Chondrocyte (in vitro differentiated cells): ENCODE measurements at regions not wholly inside any gene's neighbourhood (a gene's known extent, or its start where the extent isn't known, plus 50 kb on each side); places are given as distances from the start of the nearest gene placed in this dataset.

Source experiments
- DNase-seq: peaks from one replicate; pipeline ENCODE4 v3.0.0; 2021; ENCODE audit warnings: mixed read lengths, low spot score
- H3K27ac Mint-ChIP-seq: one replicate; pipeline ENCODE4 v1.8.0; 2021; ENCODE audit warnings: mild to moderate bottlenecking, moderate library complexity, mixed read lengths; ENCODE audit not compliant: unreplicated experiment
- H3K27me3 Mint-ChIP-seq: 2 replicates; pipeline ENCODE4 v1.8.0; 2021; ENCODE audit warnings: low read depth, mixed read lengths
- H3K36me3 Mint-ChIP-seq: 2 replicates; pipeline ENCODE4 v1.8.0; 2021; ENCODE audit warnings: low read depth, mixed read lengths
- H3K4me1 Mint-ChIP-seq: 2 replicates; pipeline ENCODE4 v1.8.0; 2021; ENCODE audit warnings: low read depth, mild to moderate bottlenecking, mixed read lengths
- H3K4me3 Mint-ChIP-seq: one replicate; pipeline ENCODE4 v1.8.0; 2021; ENCODE audit warnings: mild to moderate bottlenecking, moderate library complexity, mixed read lengths; ENCODE audit not compliant: unreplicated experiment
- H3K9me3 Mint-ChIP-seq: 2 replicates; pipeline ENCODE4 v1.8.0; 2021; ENCODE audit warnings: low read depth, mixed read lengths
- CTCF ChIP-seq: fragments of 200-600 bp; sonication (generic); IDR thresholded peaks from 2 replicates; pipeline ENCODE4 v1.5.0; 2021; ENCODE audit warnings: antibody characterized with exemption, mild to moderate bottlenecking, moderate library complexity

- TF ChIP-seq CTCF, result no peak
- no peaks in the 10 kb centered on the region for H3K36me3 Mint-ChIP-seq
- H3K4me3 Mint-ChIP-seq, result no peak overlapping the region
- no peaks in the 10 kb centered on the region for H3K4me1 Mint-ChIP-seq
- peaks cover 18% of the 10 kb centered on the region for H3K9me3 Mint-ChIP-seq
- peaks cover 5% of the 10 kb centered on the region for H3K27me3 Mint-ChIP-seq
- DNase-seq, result no peak
- no peak overlapping the region for H3K27ac Mint-ChIP-seq
Measured at GRCh38 chr9:84511651-84512050, 157.9 kb upstream of the NTRK2 start.

GRCh38 chr9:84512493-84512892 is 157.0 kb upstream of the NTRK2 start:
- H3K27me3 Mint-ChIP-seq, result peaks cover 5% of the 10 kb centered on the region
- no peaks in the 10 kb centered on the region for H3K36me3 Mint-ChIP-seq
- H3K4me3 Mint-ChIP-seq, result no peak overlapping the region

DNA sequence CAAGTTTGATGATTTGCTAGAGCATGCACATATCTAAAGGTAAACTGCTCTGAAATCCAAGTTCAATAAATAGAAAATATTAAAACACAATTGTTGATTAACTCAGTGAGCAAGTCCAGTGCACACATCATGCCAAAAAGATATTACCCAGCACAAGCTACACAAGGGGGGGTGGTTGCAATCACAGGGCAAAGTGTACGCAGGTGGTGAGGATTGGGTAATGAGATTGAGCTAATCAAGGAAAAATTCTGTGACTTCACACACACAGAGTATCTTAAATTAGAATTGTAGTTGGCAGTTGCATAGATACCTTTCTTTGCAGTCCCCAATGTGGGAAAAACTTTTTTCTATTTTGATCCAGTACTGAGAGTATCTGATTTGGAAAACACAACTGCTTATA is 156.1 kb upstream of the NTRK2 start:
- TF ChIP-seq CTCF, result no peak
- no peaks in the 10 kb centered on the region for H3K4me1 Mint-ChIP-seq
- DNase-seq, result no peak

More at GRCh38 chr9:84512493-84512892, 157.0 kb upstream of the NTRK2 start:
- no peak for TF ChIP-seq CTCF
- Mint-ChIP-seq H3K27ac (no peak overlapping the region), H3K9me3 (peaks cover 10% of the 10 kb centered on the region), H3K4me1 (no peaks in the 10 kb centered on the region)
- no peak for DNase-seq

DNA sequence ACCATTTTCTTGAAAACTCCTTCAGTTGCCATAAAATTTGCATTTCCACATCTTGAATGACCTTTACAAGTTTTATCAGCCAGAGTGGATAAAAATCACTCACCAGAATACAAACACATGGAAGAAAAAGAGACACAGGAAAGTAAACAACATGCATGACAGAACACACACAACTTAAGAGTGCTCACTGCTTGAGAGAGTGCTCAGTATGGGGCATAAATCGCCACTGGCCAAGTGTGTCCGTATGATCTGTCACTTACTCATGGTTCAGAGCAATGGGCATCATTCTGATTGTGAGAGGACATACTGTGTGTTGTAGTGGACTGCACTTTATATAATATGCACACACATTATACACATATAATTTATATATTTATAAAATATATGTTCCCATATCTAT is 155.6 kb upstream of the NTRK2 start:
- peaks cover 5% of the 10 kb centered on the region for H3K27me3 Mint-ChIP-seq

More for the DNA sequence above, 156.1 kb upstream of the NTRK2 start:
- Mint-ChIP-seq H3K27me3 (peaks cover 5% of the 10 kb centered on the region), H3K9me3 (peaks cover 12% of the 10 kb centered on the region), H3K27ac (no peak overlapping the region), H3K4me3 (no peak overlapping the region), H3K36me3 (peaks cover 3% of the 10 kb centered on the region)

GRCh38 chr9:84514421-84514820 is 155.1 kb upstream of the NTRK2 start:
- no peak for DNase-seq
- peaks cover 3% of the 10 kb centered on the region for H3K36me3 Mint-ChIP-seq
- H3K4me3 Mint-ChIP-seq, result no peak overlapping the region
- H3K9me3 Mint-ChIP-seq, result peaks cover 6% of the 10 kb centered on the region
- peaks cover 5% of the 10 kb centered on the region for H3K27me3 Mint-ChIP-seq
- no peak overlapping the region for H3K27ac Mint-ChIP-seq
- TF ChIP-seq CTCF, result no peak
- no peaks in the 10 kb centered on the region for H3K4me1 Mint-ChIP-seq

More for the DNA sequence above, 155.6 kb upstream of the NTRK2 start:
- no peak for TF ChIP-seq CTCF
- peaks cover 3% of the 10 kb centered on the region for H3K36me3 Mint-ChIP-seq
- DNase-seq, result no peak
- peaks cover 10% of the 10 kb centered on the region for H3K9me3 Mint-ChIP-seq
- no peak overlapping the region for H3K4me3 Mint-ChIP-seq
- no peak overlapping the region for H3K27ac Mint-ChIP-seq
- no peaks in the 10 kb centered on the region for H3K4me1 Mint-ChIP-seq
